Memory B cell (primary cell): ENCODE measurements at regions not wholly inside any gene's neighbourhood (a gene's known extent, or its start where the extent isn't known, plus 50 kb on each side); places are given as distances from the start of the nearest gene placed in this dataset.
"Not testable (repeated sequence)": the region's sequence is repeated elsewhere in the genome, so short reads cannot be mapped to it uniquely, and the experiment has no call there.

Experiments
- ATAC-seq: fragments of 150-1000 bp; cut with Tn5 transposase; 2 replicates; pipeline ENCODE4 v1.10.0; 2021; ENCODE audit warnings: low read depth, mild to moderate bottlenecking, moderate library complexity
- DNase-seq, 2 donors: peaks; one replicate each; pipeline ENCODE4 v3.0.0; 2022; ENCODE audit warnings: low spot score in 2 of 2
- H3K27ac Mint-ChIP-seq: one replicate; pipeline ENCODE4 v1.8.0; 2022; ENCODE audit warnings: mild to moderate bottlenecking, moderate library complexity, mixed read lengths
- H3K27me3 Mint-ChIP-seq: one replicate; pipeline ENCODE4 v1.8.0; 2022; ENCODE audit warnings: mixed read lengths
- H3K36me3 Mint-ChIP-seq: one replicate; pipeline ENCODE4 v1.8.0; 2022; ENCODE audit warnings: mild to moderate bottlenecking, mixed read lengths
- H3K4me1 Mint-ChIP-seq: one replicate; pipeline ENCODE4 v1.8.0; 2022; ENCODE audit warnings: mixed read lengths
- H3K4me3 Mint-ChIP-seq: one replicate; pipeline ENCODE4 v1.8.0; 2022; ENCODE audit warnings: mild to moderate bottlenecking, moderate library complexity, mixed read lengths
- H3K9me3 Mint-ChIP-seq: one replicate; pipeline ENCODE4 v1.8.0; 2022; ENCODE audit warnings: mixed read lengths

- H3K27ac Mint-ChIP-seq: no peak overlapping the region
- no peaks in the 10 kb centered on the region for H3K36me3 Mint-ChIP-seq
- H3K9me3 Mint-ChIP-seq: no peaks in the 10 kb centered on the region
- H3K4me3 Mint-ChIP-seq: no peak overlapping the region
- H3K27me3 Mint-ChIP-seq: peaks cover 4% of the 10 kb centered on the region
- DNase-seq: no peak
- no peak for ATAC-seq
- H3K4me1 Mint-ChIP-seq: no peaks in the 10 kb centered on the region
These were observed 491.0 kb downstream of the ETNK1 start for GRCh38 chr12:23115984-23116383.

DNA sequence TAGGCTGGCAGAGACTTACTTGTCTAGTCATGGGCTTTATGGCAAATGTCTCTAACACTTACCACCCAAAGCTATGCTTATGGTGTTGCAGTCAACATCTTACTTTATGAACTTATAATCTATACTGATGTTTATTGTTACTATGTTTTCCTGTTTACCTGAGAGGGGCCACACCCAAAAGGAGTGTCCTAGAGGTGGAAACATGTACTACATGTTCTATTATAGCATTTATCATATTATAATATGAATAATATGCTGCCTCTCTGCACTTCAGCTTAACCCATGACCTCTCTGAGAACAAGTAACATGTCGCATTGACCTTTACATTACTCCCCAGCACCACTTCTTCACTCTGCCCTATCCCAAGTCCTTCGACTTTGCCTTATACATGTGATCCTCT lies 501.8 kb downstream of the ETNK1 start:
- no peak overlapping the region for H3K27ac Mint-ChIP-seq
- no peak overlapping the region for H3K4me3 Mint-ChIP-seq
- DNase-seq (no peak), ATAC-seq (no peak)
- no peaks in the 10 kb centered on the region for H3K4me1 Mint-ChIP-seq
- no peaks in the 10 kb centered on the region for H3K9me3 Mint-ChIP-seq
- H3K36me3 Mint-ChIP-seq: no peaks in the 10 kb centered on the region
- H3K27me3 Mint-ChIP-seq: no peaks in the 10 kb centered on the region

- H3K4me3 Mint-ChIP-seq: no peak overlapping the region
- peaks cover 3% of the 10 kb centered on the region for H3K27me3 Mint-ChIP-seq
- no peaks in the 10 kb centered on the region for H3K9me3 Mint-ChIP-seq
These were observed 502.7 kb downstream of the ETNK1 start for GRCh38 chr12:23127701-23128100.

DNA sequence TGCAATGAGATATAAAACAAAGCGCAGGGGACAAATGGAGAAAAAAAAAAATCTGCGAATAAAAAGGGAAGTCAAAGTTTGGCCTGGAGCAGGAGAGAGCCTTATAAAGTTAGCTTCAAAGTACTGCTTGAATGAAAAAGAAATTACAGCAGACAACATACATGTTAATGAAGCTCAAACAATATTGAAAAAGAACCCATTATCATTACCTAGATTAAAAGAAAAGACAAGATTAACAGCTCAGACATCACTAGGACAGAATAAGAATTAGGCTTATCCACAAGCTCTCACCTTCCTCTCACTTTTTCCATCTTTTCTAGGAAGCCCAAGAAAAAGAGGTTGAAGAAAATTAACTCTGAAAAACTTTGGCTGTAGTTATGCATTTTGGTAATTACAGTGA lies 503.5 kb downstream of the ETNK1 start:
- H3K27me3 Mint-ChIP-seq: peaks cover 5% of the 10 kb centered on the region
- no peak for ATAC-seq

More at GRCh38 chr12:23127701-23128100, 502.7 kb downstream of the ETNK1 start:
- Mint-ChIP-seq H3K36me3 (no peaks in the 10 kb centered on the region), H3K4me1 (no peaks in the 10 kb centered on the region), H3K27ac (no peak overlapping the region)
- ATAC-seq (no peak), DNase-seq (no peak)

DNA sequence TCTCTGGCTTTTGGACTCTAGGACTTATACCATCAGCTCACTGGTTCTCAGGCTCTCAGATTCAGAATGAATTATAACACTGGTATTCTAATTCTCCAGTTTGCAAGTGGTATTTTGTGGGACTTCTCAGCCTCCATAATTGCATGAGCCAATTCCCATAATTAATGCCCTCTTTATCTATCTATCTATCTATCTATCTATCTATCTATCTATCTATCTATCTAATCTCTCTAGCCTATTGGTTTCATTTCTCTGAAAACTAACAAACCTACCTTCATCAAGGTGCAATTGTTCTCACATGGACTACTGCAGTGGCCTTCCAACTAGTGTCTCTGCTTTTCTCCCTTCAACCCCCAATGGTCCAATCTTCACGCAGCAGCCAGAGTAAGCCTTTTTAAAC lies 507.4 kb downstream of the ETNK1 start:
- H3K27ac Mint-ChIP-seq: no peak overlapping the region
- no peaks in the 10 kb centered on the region for H3K9me3 Mint-ChIP-seq
- no peak overlapping the region for H3K4me3 Mint-ChIP-seq
- peaks cover 7% of the 10 kb centered on the region for H3K27me3 Mint-ChIP-seq
- no peak for DNase-seq
- no peaks in the 10 kb centered on the region for H3K4me1 Mint-ChIP-seq
- H3K36me3 Mint-ChIP-seq: no peaks in the 10 kb centered on the region
- ATAC-seq: no peak

More for the DNA sequence above, 503.5 kb downstream of the ETNK1 start:
- no peak overlapping the region for H3K4me3 Mint-ChIP-seq
- H3K9me3 Mint-ChIP-seq: no peaks in the 10 kb centered on the region
- H3K36me3 Mint-ChIP-seq: no peaks in the 10 kb centered on the region
- H3K4me1 Mint-ChIP-seq: no peaks in the 10 kb centered on the region
- DNase-seq: no peak
- H3K27ac Mint-ChIP-seq: no peak overlapping the region

DNA sequence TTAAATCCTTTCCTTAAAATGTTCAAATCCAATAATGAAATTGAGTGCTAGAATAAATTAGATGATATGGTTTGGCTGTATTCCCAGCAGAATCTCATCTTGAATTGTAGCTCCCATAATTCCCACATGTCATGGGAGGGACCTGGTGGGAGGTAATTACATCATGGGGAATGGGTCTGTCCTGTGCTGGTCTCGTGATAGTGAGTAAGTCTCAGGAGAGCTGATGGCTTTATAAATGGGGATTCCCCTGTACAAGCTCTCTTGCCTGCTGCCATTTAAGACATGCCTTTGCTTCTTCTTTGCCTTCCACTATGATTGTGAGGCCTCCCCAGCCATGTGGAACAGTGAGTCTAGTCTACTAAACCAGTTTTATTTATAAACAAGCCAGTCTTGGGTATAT lies 508.5 kb downstream of the ETNK1 start:
- ATAC-seq (no peak), DNase-seq (no peak)
- no peaks in the 10 kb centered on the region for H3K36me3 Mint-ChIP-seq
- H3K4me1 Mint-ChIP-seq: no peaks in the 10 kb centered on the region
- no peak overlapping the region for H3K4me3 Mint-ChIP-seq
- H3K27ac Mint-ChIP-seq: no peak overlapping the region
- no peaks in the 10 kb centered on the region for H3K9me3 Mint-ChIP-seq
- H3K27me3 Mint-ChIP-seq: peaks cover 7% of the 10 kb centered on the region

DNA sequence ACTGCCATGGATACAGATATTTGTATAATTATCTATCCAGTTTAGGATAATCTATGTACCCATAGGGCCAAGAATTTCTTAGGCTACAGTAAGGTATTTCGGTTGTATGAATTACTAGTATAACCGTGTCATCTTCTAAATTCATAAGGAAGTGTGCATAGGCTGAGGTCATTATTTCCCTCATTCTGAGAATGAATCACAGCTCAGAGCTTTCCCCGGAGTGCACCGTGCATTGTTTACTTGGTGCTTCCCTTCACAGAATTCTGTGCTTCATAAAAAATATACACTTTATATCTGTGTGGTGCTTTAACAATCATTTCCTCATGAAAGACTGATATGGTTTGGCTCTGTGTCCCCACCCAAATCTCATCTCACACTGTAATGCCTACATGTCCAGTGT lies 514.1 kb downstream of the ETNK1 start:
- ATAC-seq (no peak), DNase-seq (no peak)
- Mint-ChIP-seq H3K9me3 (peaks cover 4% of the 10 kb centered on the region), H3K36me3 (no peaks in the 10 kb centered on the region), H3K4me1 (no peaks in the 10 kb centered on the region), H3K27me3 (peaks cover 3% of the 10 kb centered on the region), H3K27ac (no peak overlapping the region), H3K4me3 (no peak overlapping the region)

DNA sequence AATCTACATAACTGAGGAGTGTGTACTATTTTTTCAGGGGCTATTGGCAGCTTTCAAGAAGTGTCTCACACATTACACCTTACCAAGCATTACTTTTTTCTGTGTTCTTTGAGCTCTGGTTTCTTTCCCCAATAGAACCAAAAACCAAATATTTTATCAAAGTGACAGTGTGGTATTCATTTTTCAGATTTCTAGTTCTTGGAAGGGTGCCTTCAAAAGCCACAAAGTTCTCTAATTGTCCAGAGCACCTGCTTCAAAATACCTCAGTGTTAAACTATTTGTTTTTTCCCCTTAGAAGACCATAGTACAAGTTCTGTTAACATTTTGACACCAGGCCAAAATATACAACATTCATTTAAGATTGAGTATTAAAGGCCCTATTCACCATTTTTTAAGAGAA lies 515.7 kb downstream of the ETNK1 start:
- peaks cover 8% of the 10 kb centered on the region for H3K9me3 Mint-ChIP-seq
- H3K27ac Mint-ChIP-seq: no peak overlapping the region
- peaks cover 11% of the 10 kb centered on the region for H3K27me3 Mint-ChIP-seq
- no peaks in the 10 kb centered on the region for H3K4me1 Mint-ChIP-seq
- H3K36me3 Mint-ChIP-seq: peaks cover 3% of the 10 kb centered on the region
- ATAC-seq: no peak
- no peak overlapping the region for H3K4me3 Mint-ChIP-seq
- no peak for DNase-seq

DNA sequence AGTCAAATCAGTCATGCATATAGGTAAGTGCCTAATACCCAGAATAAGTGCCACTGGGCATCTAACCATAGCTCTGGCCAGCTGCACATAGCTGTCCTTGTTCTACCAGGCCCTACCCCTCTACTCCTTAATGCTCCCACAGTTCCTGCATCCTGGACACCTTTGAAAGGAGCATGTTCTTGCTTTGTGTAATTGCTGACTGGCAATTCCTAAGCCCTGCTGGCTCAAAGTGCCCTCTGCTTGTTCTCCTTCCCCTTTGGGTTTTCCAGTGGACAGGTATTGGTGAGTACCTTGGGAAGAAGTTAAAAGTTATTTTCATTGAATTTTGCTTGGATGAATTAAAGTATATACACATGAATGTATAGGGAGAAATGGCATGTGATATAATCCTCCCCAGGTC lies 516.4 kb downstream of the ETNK1 start:
- ATAC-seq (no peak), DNase-seq (no peak)
- Mint-ChIP-seq H3K4me3 (no peak overlapping the region), H3K4me1 (no peaks in the 10 kb centered on the region), H3K9me3 (peaks cover 8% of the 10 kb centered on the region), H3K27ac (no peak overlapping the region), H3K36me3 (peaks cover 3% of the 10 kb centered on the region), H3K27me3 (peaks cover 11% of the 10 kb centered on the region)

DNA sequence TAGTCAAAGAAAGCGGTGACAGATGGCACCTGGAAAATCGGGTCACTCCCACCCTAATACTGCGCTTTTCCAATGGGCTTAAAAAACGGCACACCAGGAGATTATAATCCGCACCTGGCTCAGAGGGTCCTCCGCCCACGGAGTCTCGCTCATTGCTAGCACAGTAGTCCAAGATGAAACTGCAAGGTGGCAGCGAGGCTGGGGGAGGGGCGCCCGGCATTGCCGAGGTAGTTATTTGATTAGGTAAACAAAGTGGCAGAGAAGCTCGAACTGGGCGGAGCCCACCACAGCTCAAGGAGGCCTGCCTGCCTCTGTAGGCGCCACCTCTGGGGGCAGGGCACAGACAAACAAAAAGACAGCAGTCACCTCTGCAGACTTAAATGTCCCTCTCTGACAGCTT lies 521.1 kb downstream of the ETNK1 start:
- H3K9me3 Mint-ChIP-seq, H3K4me3 Mint-ChIP-seq: not testable (repeated sequence)

GRCh38 chr12:23168459-23168858 lies 543.5 kb downstream of the ETNK1 start:
- ATAC-seq (no peak), DNase-seq (no peak)
- Mint-ChIP-seq H3K9me3 (no peaks in the 10 kb centered on the region), H3K4me3 (no peak overlapping the region), H3K36me3 (no peaks in the 10 kb centered on the region), H3K27me3 (peaks cover 5% of the 10 kb centered on the region), H3K4me1 (no peaks in the 10 kb centered on the region), H3K27ac (no peak overlapping the region)

More for the DNA sequence above, 521.1 kb downstream of the ETNK1 start:
- not testable (repeated sequence) for ATAC-seq, H3K36me3 Mint-ChIP-seq, H3K27me3 Mint-ChIP-seq, H3K27ac Mint-ChIP-seq, H3K4me1 Mint-ChIP-seq, DNase-seq

- no peaks in the 10 kb centered on the region for H3K4me1 Mint-ChIP-seq
- H3K27ac Mint-ChIP-seq: no peak overlapping the region
- H3K4me3 Mint-ChIP-seq: no peak overlapping the region
- no peaks in the 10 kb centered on the region for H3K36me3 Mint-ChIP-seq
- no peak for ATAC-seq
- DNase-seq: no peak
- H3K9me3 Mint-ChIP-seq: peaks cover 5% of the 10 kb centered on the region
- peaks cover 5% of the 10 kb centered on the region for H3K27me3 Mint-ChIP-seq
These were observed 544.2 kb downstream of the ETNK1 start for GRCh38 chr12:23169012-23169695.

DNA sequence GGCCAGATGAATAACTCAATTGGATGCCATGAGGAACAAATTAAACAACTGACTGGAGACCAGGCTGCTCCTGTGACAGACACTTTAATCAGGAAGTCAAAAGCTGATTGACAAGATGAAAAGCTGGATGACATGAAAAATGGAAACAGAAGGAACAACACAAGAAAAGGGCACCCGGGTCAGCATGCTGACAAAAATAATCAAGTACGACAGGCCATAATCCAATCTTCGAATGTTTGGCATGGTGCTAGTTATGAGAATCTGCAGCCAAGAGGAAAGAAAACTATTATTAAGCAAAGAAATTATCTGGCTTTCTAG lies 544.7 kb downstream of the ETNK1 start:
- Mint-ChIP-seq H3K4me1 (no peaks in the 10 kb centered on the region), H3K9me3 (peaks cover 6% of the 10 kb centered on the region), H3K27ac (no peak overlapping the region), H3K36me3 (no peaks in the 10 kb centered on the region), H3K27me3 (peaks cover 5% of the 10 kb centered on the region), H3K4me3 (no peak overlapping the region)
- no peak for DNase-seq
- ATAC-seq: no peak

DNA sequence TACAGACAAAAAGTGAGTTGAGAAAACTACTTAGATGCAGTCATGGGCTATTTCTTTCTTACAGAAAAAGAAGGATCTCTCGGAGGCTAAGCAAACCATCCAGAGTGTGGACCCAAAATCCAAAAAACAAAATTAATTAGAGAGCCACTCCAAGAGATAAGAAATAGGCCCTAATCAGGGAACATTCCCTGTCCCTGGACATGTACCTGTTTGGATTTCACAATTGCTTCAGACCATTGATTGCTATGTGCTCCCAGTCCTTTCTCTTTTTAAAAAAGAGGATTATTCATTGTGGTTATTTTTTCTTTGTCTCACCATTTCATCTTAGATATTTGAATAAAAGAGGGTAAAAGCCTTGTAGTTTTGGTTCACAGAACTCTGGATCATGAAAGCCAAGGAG lies 549.9 kb downstream of the ETNK1 start:
- peaks cover 7% of the 10 kb centered on the region for H3K27me3 Mint-ChIP-seq
- DNase-seq: no peak
- H3K4me3 Mint-ChIP-seq: no peak overlapping the region
- H3K9me3 Mint-ChIP-seq: peaks cover 6% of the 10 kb centered on the region
- no peak for ATAC-seq
- H3K36me3 Mint-ChIP-seq: no peaks in the 10 kb centered on the region
- H3K27ac Mint-ChIP-seq: no peak overlapping the region
- H3K4me1 Mint-ChIP-seq: no peaks in the 10 kb centered on the region

- Mint-ChIP-seq H3K27ac (no peak overlapping the region), H3K27me3 (peaks cover 4% of the 10 kb centered on the region), H3K9me3 (no peaks in the 10 kb centered on the region), H3K4me3 (no peak overlapping the region), H3K4me1 (no peaks in the 10 kb centered on the region), H3K36me3 (no peaks in the 10 kb centered on the region)
- DNase-seq (no peak), ATAC-seq (no peak)
These were observed 560.4 kb downstream of the ETNK1 start for GRCh38 chr12:23185346-23185745.
